Skeletal muscle satellite cell (primary cell): ENCODE measurements at regions not wholly inside any gene's neighbourhood (a gene's known extent, or its start where the extent isn't known, plus 50 kb on each side); places are given as distances from the start of the nearest gene placed in this dataset.

ENCODE experiments used
- H3K27me3 ChIP-seq: 2 replicates; pipeline ENCODE4 v1.7.0; 2013; ENCODE audit warnings: low read length; ENCODE audit not compliant: control insufficient read depth, insufficient read depth
- H3K36me3 ChIP-seq: 2 replicates; pipeline ENCODE4 v1.7.0; 2013; ENCODE audit warnings: mild to moderate bottlenecking, control low read depth, low read length; ENCODE audit not compliant: insufficient read depth
- H3K4me1 ChIP-seq: 2 replicates; pipeline ENCODE4 v1.7.0; 2013; ENCODE audit warnings: low read length; ENCODE audit not compliant: control insufficient read depth, insufficient read depth
- H3K4me2 ChIP-seq: 2 replicates; pipeline ENCODE4 v1.7.0; 2013; ENCODE audit warnings: mild to moderate bottlenecking, low read length
- H3K4me3 ChIP-seq: 2 replicates; pipeline ENCODE4 v1.7.0; 2013; ENCODE audit warnings: low read length
- H3K9ac ChIP-seq: 2 replicates; pipeline ENCODE4 v1.7.0; 2013; ENCODE audit warnings: mild to moderate bottlenecking, low read depth, low read length, moderate library complexity
- H3K9me3 ChIP-seq: replicated peaks from 2 replicates; pipeline ENCODE4 v1.7.0; 2013; ENCODE audit warnings: mild to moderate bottlenecking, control low read depth, low read length

DNA sequence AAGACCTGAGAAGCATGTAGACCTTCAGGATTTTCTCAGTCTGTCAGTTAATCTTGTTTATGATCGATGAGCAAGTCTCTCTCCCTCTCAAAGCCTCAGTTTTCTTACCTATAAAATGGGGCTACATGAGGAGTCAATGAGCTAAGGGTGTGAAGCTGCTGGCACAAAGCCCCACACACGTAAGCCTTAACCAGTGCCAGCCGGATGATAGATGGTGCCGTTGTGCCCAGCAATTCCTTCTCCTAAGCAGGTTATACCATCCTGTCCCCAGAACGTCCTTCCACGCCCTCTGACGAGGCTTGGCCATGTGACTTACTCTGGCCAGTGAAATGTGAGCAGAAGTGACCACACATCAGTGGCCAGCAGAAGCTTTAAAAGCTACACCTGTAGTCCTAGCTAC is 179.0 kb downstream of the C9orf50 start:
- no peak overlapping the region for H3K4me2 ChIP-seq
- H3K36me3 ChIP-seq = no peaks in the 10 kb centered on the region
- H3K9me3 ChIP-seq = no peaks in the 10 kb centered on the region
- peaks cover 11% of the 10 kb centered on the region for H3K4me1 ChIP-seq
- H3K9ac ChIP-seq = no peak overlapping the region
- no peak overlapping the region for H3K4me3 ChIP-seq
- H3K27me3 ChIP-seq = peaks cover 42% of the 10 kb centered on the region

DNA sequence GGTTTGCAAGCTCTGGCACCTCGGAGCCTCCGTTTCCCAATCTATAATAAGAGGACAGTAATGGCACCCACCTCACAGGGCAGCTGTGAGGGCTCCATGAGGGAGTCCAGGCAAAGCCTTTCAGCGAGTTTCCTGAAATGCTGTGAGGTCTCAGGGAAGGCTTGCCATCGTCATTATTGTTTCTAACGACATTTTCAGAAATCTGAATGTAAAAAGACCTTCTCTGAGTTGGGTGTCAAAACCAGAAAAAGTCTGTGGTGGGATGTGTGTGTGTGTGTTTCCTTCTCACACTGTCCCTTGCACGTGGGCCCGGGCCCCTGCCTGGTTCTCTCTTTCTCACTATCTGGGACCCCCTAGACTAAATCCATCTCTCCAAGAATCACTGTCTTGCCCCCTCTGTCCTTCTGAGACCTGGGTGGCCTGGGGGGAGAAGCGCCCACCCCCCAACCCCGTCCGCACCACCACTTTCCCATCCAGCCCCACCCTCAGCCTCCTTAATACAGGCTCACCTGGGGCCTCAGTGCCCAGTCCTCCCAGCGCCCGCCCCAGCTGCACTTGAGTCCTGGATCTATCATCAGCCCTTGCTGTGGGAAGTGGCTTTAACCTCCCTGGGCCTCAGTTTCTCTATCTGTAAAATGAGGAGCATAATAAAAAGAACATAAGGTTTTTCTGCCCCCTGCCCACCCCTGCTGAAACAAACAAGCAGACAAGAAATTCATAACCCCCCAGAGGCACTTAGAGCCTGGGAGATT is 180.3 kb downstream of the C9orf50 start:
- H3K4me1 ChIP-seq = peaks cover 14% of the 10 kb centered on the region
- no peaks in the 10 kb centered on the region for H3K9me3 ChIP-seq
- no peak overlapping the region for H3K9ac ChIP-seq
- no peak overlapping the region for H3K4me2 ChIP-seq
- H3K27me3 ChIP-seq = peaks cover 47% of the 10 kb centered on the region
- H3K4me3 ChIP-seq = no peak overlapping the region
- H3K36me3 ChIP-seq = no peaks in the 10 kb centered on the region

GRCh38 chr9:129439242-129439641 is 181.7 kb downstream of the C9orf50 start:
- Histone ChIP-seq H3K4me3 (no peak overlapping the region), H3K27me3 (peaks cover 44% of the 10 kb centered on the region), H3K4me1 (peaks cover 14% of the 10 kb centered on the region), H3K4me2 (no peak overlapping the region), H3K9ac (no peak overlapping the region), H3K9me3 (no peaks in the 10 kb centered on the region), H3K36me3 (no peaks in the 10 kb centered on the region)

GRCh38 chr9:129437626-129438323 is 183.1 kb downstream of the C9orf50 start:
- peak overlapping the region; percentile 63 for H3K9ac ChIP-seq
- H3K4me1 ChIP-seq = peaks cover 14% of the 10 kb centered on the region
- peak overlapping the region; percentile 89 for H3K4me2 ChIP-seq
- peak overlapping the region; percentile 66 for H3K4me3 ChIP-seq
- H3K36me3 ChIP-seq = no peaks in the 10 kb centered on the region
- peaks cover 36% of the 10 kb centered on the region for H3K27me3 ChIP-seq
- H3K9me3 ChIP-seq = no peaks in the 10 kb centered on the region

- H3K36me3 ChIP-seq = no peaks in the 10 kb centered on the region
- no peaks in the 10 kb centered on the region for H3K9me3 ChIP-seq
- peak overlapping the region; percentile 66 for H3K4me3 ChIP-seq
- peaks cover 35% of the 10 kb centered on the region for H3K27me3 ChIP-seq
- H3K4me2 ChIP-seq = peak overlapping the region; percentile 89
- H3K9ac ChIP-seq = peak overlapping the region; percentile 63
- peaks cover 14% of the 10 kb centered on the region for H3K4me1 ChIP-seq
Measured at GRCh38 chr9:129436751-129437625, 183.9 kb downstream of the C9orf50 start.

GRCh38 chr9:129435988-129436717 is 184.7 kb downstream of the C9orf50 start:
- no peaks in the 10 kb centered on the region for H3K36me3 ChIP-seq
- H3K4me2 ChIP-seq = no peak overlapping the region
- H3K4me1 ChIP-seq = peaks cover 14% of the 10 kb centered on the region
- peaks cover 38% of the 10 kb centered on the region for H3K27me3 ChIP-seq
- no peaks in the 10 kb centered on the region for H3K9me3 ChIP-seq
- no peak overlapping the region for H3K4me3 ChIP-seq
- no peak overlapping the region for H3K9ac ChIP-seq

- Histone ChIP-seq H3K4me3 (no peak overlapping the region), H3K4me2 (no peak overlapping the region), H3K9me3 (no peaks in the 10 kb centered on the region), H3K36me3 (no peaks in the 10 kb centered on the region), H3K27me3 (peaks cover 35% of the 10 kb centered on the region), H3K4me1 (peaks cover 14% of the 10 kb centered on the region), H3K9ac (no peak overlapping the region)
Measured at GRCh38 chr9:129435291-129435690, 185.6 kb downstream of the C9orf50 start.

DNA sequence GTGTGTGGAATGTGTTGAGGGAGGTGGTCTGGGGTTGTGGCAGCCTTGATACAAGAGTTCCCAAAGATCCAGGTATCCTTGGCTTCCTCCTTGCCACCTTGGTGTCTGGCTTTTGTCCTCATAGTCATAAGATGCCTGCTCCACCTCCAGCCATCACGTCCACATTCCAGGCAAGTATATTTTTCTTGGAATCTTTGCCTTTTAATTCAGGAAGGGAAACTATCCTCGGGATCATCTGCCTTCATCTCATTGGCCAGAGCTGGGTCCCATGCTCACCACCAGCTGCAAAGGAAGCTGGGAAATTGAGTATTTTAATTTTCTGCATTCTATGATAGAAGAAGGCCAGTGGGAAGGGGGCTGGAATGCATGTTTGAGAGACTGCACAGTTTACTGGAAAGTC is 186.7 kb downstream of the C9orf50 start:
- no peaks in the 10 kb centered on the region for H3K36me3 ChIP-seq
- H3K4me1 ChIP-seq = peaks cover 14% of the 10 kb centered on the region
- H3K9ac ChIP-seq = no peak overlapping the region
- H3K4me3 ChIP-seq = no peak overlapping the region
- no peak overlapping the region for H3K4me2 ChIP-seq
- peaks cover 34% of the 10 kb centered on the region for H3K27me3 ChIP-seq
- H3K9me3 ChIP-seq = no peaks in the 10 kb centered on the region

DNA sequence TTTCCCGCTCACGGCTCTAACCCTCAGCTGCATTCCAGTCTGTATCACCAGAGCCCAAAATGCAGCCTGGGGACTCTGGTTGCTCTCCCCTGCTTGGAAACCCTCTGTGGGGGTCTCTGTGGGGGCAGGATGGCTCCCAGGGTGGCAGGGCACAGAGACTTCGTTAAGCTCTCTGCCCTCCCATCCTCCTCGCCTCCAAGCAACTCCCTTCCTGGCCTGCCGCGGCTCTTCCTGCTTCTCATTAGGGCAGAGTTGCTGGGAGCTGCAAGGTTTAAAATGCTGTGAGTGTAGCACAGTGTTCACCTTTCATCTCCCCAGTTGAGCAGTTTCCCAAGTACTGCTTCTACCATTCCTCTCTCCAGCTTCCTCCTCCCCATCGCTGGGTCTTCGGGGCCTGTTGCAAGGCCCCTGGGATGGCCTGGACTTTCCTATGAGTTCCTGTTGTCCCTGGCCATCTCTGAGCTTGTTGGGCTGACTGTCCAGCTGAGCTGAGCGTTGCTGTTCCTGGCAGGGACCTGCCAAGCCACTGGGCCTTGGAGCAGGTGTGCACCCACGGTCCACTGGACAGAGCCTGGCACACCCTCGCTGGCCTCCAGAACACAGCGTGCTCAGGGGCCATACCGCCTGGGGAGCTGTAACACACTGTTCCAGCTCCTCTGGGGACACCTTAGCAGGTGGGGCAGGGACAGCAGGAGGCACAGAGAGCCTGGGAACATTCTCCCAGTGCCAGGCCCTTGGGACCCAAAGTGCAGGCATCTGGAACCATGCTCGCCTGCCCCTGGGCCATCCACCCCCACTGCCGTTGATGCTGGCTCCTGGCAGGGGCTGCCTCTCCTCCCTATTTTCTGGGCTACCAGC is 188.4 kb downstream of the C9orf50 start:
- Histone ChIP-seq H3K27me3 (peaks cover 20% of the 10 kb centered on the region), H3K4me1 (peaks cover 7% of the 10 kb centered on the region), H3K36me3 (no peaks in the 10 kb centered on the region), H3K4me2 (no peak overlapping the region), H3K4me3 (no peak overlapping the region), H3K9ac (no peak overlapping the region), H3K9me3 (no peaks in the 10 kb centered on the region)

DNA sequence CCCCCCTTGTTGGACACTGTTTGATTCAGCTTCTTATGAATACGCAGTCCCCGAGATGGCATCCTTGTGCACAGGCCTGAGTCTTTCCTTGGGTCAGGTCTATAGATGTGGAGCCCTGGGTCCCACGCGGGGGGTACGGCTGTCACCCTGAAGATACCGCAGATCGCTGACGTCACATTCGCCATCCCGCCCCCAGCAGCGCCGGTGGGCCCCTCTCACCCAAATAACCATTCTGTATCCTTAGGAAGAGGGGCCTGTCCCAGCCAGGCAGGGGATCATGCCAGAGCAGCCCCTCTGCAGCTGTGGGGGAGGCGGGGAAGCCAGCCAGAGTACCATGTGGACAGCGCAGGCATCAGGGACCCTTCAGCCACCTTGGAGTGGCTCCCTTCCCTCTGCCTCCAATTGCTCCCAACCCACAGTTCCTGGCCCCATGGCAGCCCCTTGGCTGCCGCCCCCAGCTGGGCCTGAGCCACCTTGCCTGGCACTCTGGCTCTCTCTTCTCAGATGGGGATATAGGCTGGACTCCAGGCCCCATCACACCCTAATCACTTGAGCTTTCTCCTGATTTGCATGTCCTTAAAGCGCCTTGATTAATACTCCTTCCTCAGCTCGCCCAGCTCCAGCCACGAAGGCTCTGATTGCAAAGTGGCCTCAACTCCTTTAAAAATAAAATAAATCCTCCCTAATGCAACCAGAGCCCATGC is 189.8 kb downstream of the C9orf50 start:
- H3K27me3 ChIP-seq = peaks cover 11% of the 10 kb centered on the region
- no peak overlapping the region for H3K9ac ChIP-seq
- H3K36me3 ChIP-seq = no peaks in the 10 kb centered on the region
- no peak overlapping the region for H3K4me3 ChIP-seq
- no peaks in the 10 kb centered on the region for H3K4me1 ChIP-seq
- no peaks in the 10 kb centered on the region for H3K9me3 ChIP-seq
- H3K4me2 ChIP-seq = no peak overlapping the region
